Endothelial cell of umbilical vein (primary cell): ENCODE measurements at regions not wholly inside any gene's neighbourhood (a gene's known extent, or its start where the extent isn't known, plus 50 kb on each side); places are given as distances from the start of the nearest gene placed in this dataset.

Experiments used
- BruUV-seq: library from RNA; stranded (reverse); fragments of 400-500 nt; replicated peaks from 2 replicates; lab custom pipeline; 2021; lab: Mats Ljungman, UMichigan
- CTCF ChIA-PET: fragments of 300-600, 350-600 bp; sonication (Branson Sonifier 250); formaldehyde crosslinking; loops from one replicate; lab custom pipeline; 2021; ENCODE audit warnings: antibody characterized with exemption, inconsistent platforms; lab: Charles Lee
- POLR2A ChIA-PET: fragments of 300-600, 350-600 bp; sonication (Branson Sonifier 250); formaldehyde crosslinking; loops from one replicate; lab custom pipeline; 2021; ENCODE audit warnings: antibody characterized with exemption, inconsistent platforms; lab: Charles Lee
- DNase-seq: peaks from one replicate; pipeline ENCODE4 v3.0.0-alpha.2; 2011; ENCODE audit warnings: low read depth, low spot score
- FAIRE-seq: peaks from 2 replicates; lab custom pipeline; 2011; peaks lifted over from hg19 to GRCh38; lab: Jason Lieb, UNC
- H2AFZ ChIP-seq: 2 replicates; pipeline ENCODE4 v1.6.0; 2012; ENCODE audit warnings: low read depth, low read length, control low read depth, inconsistent platforms
- H3K27ac ChIP-seq: 2 replicates; pipeline ENCODE4 v1.5.1; 2011; ENCODE audit warnings: low read depth, mild to moderate bottlenecking, control low read depth, low read length, moderate library complexity; ENCODE audit not compliant: insufficient read depth
- H3K27me3 ChIP-seq, 2 experiments: 2 replicates each; pipeline versions ENCODE4 v1.6.0 to v1.6.1; 2011; ENCODE audit warnings: low read length in 2 of 2, mixed read lengths in 1 of 2; ENCODE audit not compliant: control insufficient read depth in 2 of 2, insufficient read depth in 2 of 2
- H3K36me3 ChIP-seq, 2 experiments: 2 replicates in 1 of 2; 3 replicates in 1 of 2; pipeline ENCODE4 v1.5.1; 2011; ENCODE audit warnings: low read length in 2 of 2, mild to moderate bottlenecking in 1 of 2, moderate library complexity in 1 of 2; ENCODE audit not compliant: control insufficient read depth in 2 of 2, insufficient read depth in 2 of 2; ENCODE audit errors: extremely low read depth in 1 of 2
- H3K4me1 ChIP-seq: 3 replicates; pipeline ENCODE4 v1.5.1; 2011; ENCODE audit warnings: mild to moderate bottlenecking, low read length; ENCODE audit not compliant: control insufficient read depth, insufficient read depth; ENCODE audit errors: extremely low read depth
- H3K4me2 ChIP-seq: 2 replicates; pipeline ENCODE4 v1.6.1; 2011; ENCODE audit warnings: low read length, control low read depth, mixed read lengths; ENCODE audit not compliant: insufficient read depth
- H3K4me3 ChIP-seq, 3 experiments: fragments of 200-600 bp in 1 of 3; sonication (generic), shearing (Covaris generic) in 1 of 3; replicated peaks in 1 of 3; 2 replicates each; pipeline ENCODE4 v1.5.1; 2011 to 2016; ENCODE audit warnings: control low read depth in 3 of 3, low read length in 3 of 3, mild to moderate bottlenecking in 2 of 3, inconsistent platforms in 1 of 3, low read depth in 1 of 3, moderate library complexity in 1 of 3; ENCODE audit not compliant: insufficient read depth in 1 of 3
- H3K79me2 ChIP-seq: 2 replicates; pipeline ENCODE4 v1.6.0; 2012; ENCODE audit warnings: low read length, inconsistent platforms; ENCODE audit not compliant: control insufficient read depth, insufficient read depth
- H3K9ac ChIP-seq: replicated peaks from 2 replicates; pipeline ENCODE3; 2011; ENCODE audit warnings: low read length, control low read depth; ENCODE audit not compliant: insufficient read depth; ENCODE audit errors: extremely low read depth
- H3K9me1 ChIP-seq: replicated peaks from 3 replicates; pipeline ENCODE4 v1.6.0; 2011; ENCODE audit warnings: mild to moderate bottlenecking, low read length; ENCODE audit not compliant: control insufficient read depth, insufficient read depth; ENCODE audit errors: extremely low read depth
- H3K9me3 ChIP-seq: replicated peaks from 2 replicates; pipeline ENCODE4 v1.5.1; 2012; ENCODE audit warnings: low read length, inconsistent platforms; ENCODE audit not compliant: control insufficient read depth, insufficient read depth
- H4K20me1 ChIP-seq: replicated peaks from 2 replicates; pipeline ENCODE3; 2011; ENCODE audit warnings: mild to moderate bottlenecking, low read length; ENCODE audit not compliant: control insufficient read depth, insufficient read depth; ENCODE audit errors: extremely low read depth
- EZH2 ChIP-seq: IDR thresholded peaks from 2 replicates; pipeline ENCODE4 v1.6.1; 2012; ENCODE audit warnings: borderline replicate concordance, low read depth, mild to moderate bottlenecking, moderate library complexity, low read length, inconsistent platforms; ENCODE audit not compliant: severe bottlenecking
- FOS ChIP-seq: IDR thresholded peaks from 2 replicates; pipeline ENCODE4 v1.6.1; 2011; ENCODE audit warnings: mild to moderate bottlenecking, low read length, moderate library complexity, borderline replicate concordance; ENCODE audit not compliant: insufficient read depth
- GATA2 ChIP-seq: IDR thresholded peaks from 2 replicates; pipeline ENCODE4 v1.7.0; 2011; ENCODE audit warnings: low read depth, mild to moderate bottlenecking, moderate library complexity, mixed read lengths, low read length; ENCODE audit not compliant: insufficient read length, insufficient read depth
- JUN ChIP-seq: IDR thresholded peaks from 2 replicates; pipeline ENCODE4 v1.6.1; 2011; ENCODE audit warnings: borderline replicate concordance, low read depth; ENCODE audit not compliant: insufficient read length, insufficient read depth
- MYC ChIP-seq: IDR thresholded peaks from one replicate; pipeline ENCODE4 v1.6.1; 2011; ENCODE audit warnings: mild to moderate bottlenecking, low read depth, low read length
- POLR2A ChIP-seq: IDR thresholded peaks from 2 replicates; pipeline ENCODE4 v1.6.1; 2012; ENCODE audit warnings: low read depth, mild to moderate bottlenecking, control low read depth, low read length
- POLR2AphosphoS5 ChIP-seq: IDR thresholded peaks from 2 replicates; pipeline ENCODE4 v1.6.1; 2012; ENCODE audit warnings: low read depth, mild to moderate bottlenecking, control low read depth, low read length, moderate library complexity; ENCODE audit not compliant: insufficient read depth
- dilution Hi-C: fragments of 300-500 bp; cut with MboI; formaldehyde crosslinking; loops from one replicate; pipeline ENCODE4 v1.15.0; 2019; ENCODE audit warnings: low sequenced_read_pairs; ENCODE audit not compliant: extremely low pct_ligation_motif_present
- intact Hi-C: fragments of 100-400 bp; cut with micrococcal nuclease; formaldehyde crosslinking; loops from one replicate; pipeline ENCODE4 v1.10.0; 2022
- TF ChIP-seq, protein P1 (sequence below), 2 donors: IDR thresholded peaks; 1 replicate in 1 of 2; 2 replicates in 1 of 2; pipeline ENCODE4 v1.5.1; 2011; ENCODE audit warnings: low read length in 2 of 2, mild to moderate bottlenecking in 2 of 2, moderate library complexity in 2 of 2, control low read depth in 1 of 2, inconsistent platforms in 1 of 2, low read depth in 1 of 2; ENCODE audit not compliant: insufficient read depth in 1 of 2; ENCODE audit errors: extremely low read depth in 1 of 2
- TF ChIP-seq, protein P2 (sequence below): IDR thresholded peaks from 2 replicates; pipeline ENCODE4 v1.6.1; 2011; ENCODE audit not compliant: insufficient read depth, insufficient read length

- BruUV-seq, result no TSS peak
Measured at GRCh38 chr7:73954181-73954580, 73.8 kb upstream of the ELN start.

More at GRCh38 chr7:73954181-73954580, 73.8 kb upstream of the ELN start:
- no peaks in the 10 kb centered on the region for H4K20me1 ChIP-seq
- H3K27me3 ChIP-seq, result no peaks in the 10 kb centered on the region
- no peak overlapping the region for H2AFZ ChIP-seq
- dilution Hi-C loops (no loop called here), intact Hi-C loops (no loop called here)
- TF ChIP-seq GATA2 (no peak), POLR2A (no peak), MYC (no peak), JUN (no peak), EZH2 (no peak), FOS (no peak), POLR2AphosphoS5 (no peak)
- TF ChIP-seq, protein P1, sequence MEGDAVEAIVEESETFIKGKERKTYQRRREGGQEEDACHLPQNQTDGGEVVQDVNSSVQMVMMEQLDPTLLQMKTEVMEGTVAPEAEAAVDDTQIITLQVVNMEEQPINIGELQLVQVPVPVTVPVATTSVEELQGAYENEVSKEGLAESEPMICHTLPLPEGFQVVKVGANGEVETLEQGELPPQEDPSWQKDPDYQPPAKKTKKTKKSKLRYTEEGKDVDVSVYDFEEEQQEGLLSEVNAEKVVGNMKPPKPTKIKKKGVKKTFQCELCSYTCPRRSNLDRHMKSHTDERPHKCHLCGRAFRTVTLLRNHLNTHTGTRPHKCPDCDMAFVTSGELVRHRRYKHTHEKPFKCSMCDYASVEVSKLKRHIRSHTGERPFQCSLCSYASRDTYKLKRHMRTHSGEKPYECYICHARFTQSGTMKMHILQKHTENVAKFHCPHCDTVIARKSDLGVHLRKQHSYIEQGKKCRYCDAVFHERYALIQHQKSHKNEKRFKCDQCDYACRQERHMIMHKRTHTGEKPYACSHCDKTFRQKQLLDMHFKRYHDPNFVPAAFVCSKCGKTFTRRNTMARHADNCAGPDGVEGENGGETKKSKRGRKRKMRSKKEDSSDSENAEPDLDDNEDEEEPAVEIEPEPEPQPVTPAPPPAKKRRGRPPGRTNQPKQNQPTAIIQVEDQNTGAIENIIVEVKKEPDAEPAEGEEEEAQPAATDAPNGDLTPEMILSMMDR (IDR thresholded peaks at IDR 0.05; ENCODE audit: extremely low read depth in 1 of 2, insufficient read depth in 1 of 2, low read depth in 1 of 2, low read length in 2 of 2), result no peak
- TF ChIP-seq, protein P2, sequence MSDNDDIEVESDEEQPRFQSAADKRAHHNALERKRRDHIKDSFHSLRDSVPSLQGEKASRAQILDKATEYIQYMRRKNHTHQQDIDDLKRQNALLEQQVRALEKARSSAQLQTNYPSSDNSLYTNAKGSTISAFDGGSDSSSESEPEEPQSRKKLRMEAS, result no peak
- FAIRE-seq, result no peak
- no peak for DNase-seq
- ChIA-PET CTCF (interaction anchor here (0.6 to 2.0 kb wide), 4 partner anchors 21 to 85 kb away, joined by 3 to 10 read pairs (median 6); no protein-coding TSS in a partner anchor), POLR2A (interaction anchor here (0.7 to 1.0 kb wide), 2 partner anchors 11 to 23 kb away, joined by 3 to 4 read pairs; no protein-coding TSS in a partner anchor)
- no peaks in the 10 kb centered on the region for H3K9me3 ChIP-seq
- no peak overlapping the region for H3K27ac ChIP-seq
- no peak overlapping the region for H3K4me2 ChIP-seq
- H3K36me3 ChIP-seq, result no peaks in the 10 kb centered on the region
- H3K9me1 ChIP-seq, result no peaks in the 10 kb centered on the region
- H3K9ac ChIP-seq, result no peak overlapping the region
- H3K4me3 ChIP-seq, result no peak overlapping the region
- peaks cover 2% of the 10 kb centered on the region for H3K4me1 ChIP-seq
- no peaks in the 10 kb centered on the region for H3K79me2 ChIP-seq
